HL-60 (cell line): ENCODE measurements at regions not wholly inside any gene's neighbourhood (a gene's known extent, or its start where the extent isn't known, plus 50 kb on each side); places are given as distances from the start of the nearest gene placed in this dataset.

Experiments
- GABPA ChIP-seq: IDR thresholded peaks from 2 replicates; pipeline ENCODE4 v1.6.1; 2012; ENCODE audit warnings: low read depth
- POLR2AphosphoS5 ChIP-seq: IDR thresholded peaks from 2 replicates; pipeline ENCODE4 v1.6.1; 2012; ENCODE audit warnings: low read depth
- TF ChIP-seq, protein P1 (sequence below): IDR thresholded peaks from one replicate; pipeline ENCODE4 v1.5.1; 2011; ENCODE audit warnings: low read length, control low read depth, inconsistent platforms; ENCODE audit not compliant: insufficient read depth
- TF ChIP-seq, protein P2 (sequence below): IDR thresholded peaks from 2 replicates; pipeline ENCODE4 v1.6.1; 2012; ENCODE audit warnings: low read depth; ENCODE audit not compliant: insufficient replicate concordance

DNA sequence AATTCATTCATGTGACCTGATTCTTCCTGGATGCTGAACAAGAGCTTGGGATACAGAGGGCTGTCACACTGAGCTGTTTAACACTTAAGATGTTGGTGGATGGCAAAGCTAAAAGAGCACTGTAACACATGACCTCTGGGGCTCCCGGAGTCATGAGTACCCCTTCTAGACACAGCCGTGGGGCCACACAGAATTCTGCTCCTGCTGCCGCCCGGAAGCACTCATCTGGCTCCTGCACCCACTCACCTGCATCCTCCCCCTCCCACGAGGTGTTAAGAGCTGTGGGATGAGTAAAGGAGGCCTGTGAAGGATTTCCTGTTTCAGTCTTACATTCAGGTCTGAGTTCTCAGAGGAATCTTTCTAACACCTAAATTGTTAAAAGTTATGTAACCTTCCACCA is 78.0 kb upstream of the SSTR1 start:
- TF ChIP-seq, protein P1, sequence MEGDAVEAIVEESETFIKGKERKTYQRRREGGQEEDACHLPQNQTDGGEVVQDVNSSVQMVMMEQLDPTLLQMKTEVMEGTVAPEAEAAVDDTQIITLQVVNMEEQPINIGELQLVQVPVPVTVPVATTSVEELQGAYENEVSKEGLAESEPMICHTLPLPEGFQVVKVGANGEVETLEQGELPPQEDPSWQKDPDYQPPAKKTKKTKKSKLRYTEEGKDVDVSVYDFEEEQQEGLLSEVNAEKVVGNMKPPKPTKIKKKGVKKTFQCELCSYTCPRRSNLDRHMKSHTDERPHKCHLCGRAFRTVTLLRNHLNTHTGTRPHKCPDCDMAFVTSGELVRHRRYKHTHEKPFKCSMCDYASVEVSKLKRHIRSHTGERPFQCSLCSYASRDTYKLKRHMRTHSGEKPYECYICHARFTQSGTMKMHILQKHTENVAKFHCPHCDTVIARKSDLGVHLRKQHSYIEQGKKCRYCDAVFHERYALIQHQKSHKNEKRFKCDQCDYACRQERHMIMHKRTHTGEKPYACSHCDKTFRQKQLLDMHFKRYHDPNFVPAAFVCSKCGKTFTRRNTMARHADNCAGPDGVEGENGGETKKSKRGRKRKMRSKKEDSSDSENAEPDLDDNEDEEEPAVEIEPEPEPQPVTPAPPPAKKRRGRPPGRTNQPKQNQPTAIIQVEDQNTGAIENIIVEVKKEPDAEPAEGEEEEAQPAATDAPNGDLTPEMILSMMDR: no peak
- TF ChIP-seq GABPA (no peak), POLR2AphosphoS5 (no peak)
- TF ChIP-seq, protein P2, sequence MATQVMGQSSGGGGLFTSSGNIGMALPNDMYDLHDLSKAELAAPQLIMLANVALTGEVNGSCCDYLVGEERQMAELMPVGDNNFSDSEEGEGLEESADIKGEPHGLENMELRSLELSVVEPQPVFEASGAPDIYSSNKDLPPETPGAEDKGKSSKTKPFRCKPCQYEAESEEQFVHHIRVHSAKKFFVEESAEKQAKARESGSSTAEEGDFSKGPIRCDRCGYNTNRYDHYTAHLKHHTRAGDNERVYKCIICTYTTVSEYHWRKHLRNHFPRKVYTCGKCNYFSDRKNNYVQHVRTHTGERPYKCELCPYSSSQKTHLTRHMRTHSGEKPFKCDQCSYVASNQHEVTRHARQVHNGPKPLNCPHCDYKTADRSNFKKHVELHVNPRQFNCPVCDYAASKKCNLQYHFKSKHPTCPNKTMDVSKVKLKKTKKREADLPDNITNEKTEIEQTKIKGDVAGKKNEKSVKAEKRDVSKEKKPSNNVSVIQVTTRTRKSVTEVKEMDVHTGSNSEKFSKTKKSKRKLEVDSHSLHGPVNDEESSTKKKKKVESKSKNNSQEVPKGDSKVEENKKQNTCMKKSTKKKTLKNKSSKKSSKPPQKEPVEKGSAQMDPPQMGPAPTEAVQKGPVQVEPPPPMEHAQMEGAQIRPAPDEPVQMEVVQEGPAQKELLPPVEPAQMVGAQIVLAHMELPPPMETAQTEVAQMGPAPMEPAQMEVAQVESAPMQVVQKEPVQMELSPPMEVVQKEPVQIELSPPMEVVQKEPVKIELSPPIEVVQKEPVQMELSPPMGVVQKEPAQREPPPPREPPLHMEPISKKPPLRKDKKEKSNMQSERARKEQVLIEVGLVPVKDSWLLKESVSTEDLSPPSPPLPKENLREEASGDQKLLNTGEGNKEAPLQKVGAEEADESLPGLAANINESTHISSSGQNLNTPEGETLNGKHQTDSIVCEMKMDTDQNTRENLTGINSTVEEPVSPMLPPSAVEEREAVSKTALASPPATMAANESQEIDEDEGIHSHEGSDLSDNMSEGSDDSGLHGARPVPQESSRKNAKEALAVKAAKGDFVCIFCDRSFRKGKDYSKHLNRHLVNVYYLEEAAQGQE: no peak
